ENCODE measurements at regions not wholly inside any gene's neighbourhood (a gene's known extent, or its start where the extent isn't known, plus 50 kb on each side); places are given as distances from the start of the nearest gene placed in this dataset.

DNA sequence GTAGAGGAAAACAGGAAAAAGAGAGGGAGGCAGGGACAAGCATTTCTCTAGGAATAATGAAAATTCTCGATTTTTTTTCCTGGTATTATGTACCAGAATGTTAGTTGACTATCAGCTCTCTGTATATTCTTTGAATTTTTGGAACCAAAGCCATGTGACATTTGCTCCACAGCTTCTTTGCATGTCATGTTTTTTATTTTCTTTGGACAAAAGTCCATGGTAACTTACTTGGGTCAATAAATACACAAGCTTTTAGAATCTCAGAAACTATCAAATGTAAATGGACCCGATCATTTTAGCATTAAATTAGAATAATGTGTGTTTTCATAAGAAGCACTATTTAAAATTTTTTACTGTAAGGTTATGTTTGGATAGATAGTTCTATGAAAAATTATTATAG, 320.5 kb downstream of the ZIC1 start:
- TF ChIP-seq, protein P1, sequence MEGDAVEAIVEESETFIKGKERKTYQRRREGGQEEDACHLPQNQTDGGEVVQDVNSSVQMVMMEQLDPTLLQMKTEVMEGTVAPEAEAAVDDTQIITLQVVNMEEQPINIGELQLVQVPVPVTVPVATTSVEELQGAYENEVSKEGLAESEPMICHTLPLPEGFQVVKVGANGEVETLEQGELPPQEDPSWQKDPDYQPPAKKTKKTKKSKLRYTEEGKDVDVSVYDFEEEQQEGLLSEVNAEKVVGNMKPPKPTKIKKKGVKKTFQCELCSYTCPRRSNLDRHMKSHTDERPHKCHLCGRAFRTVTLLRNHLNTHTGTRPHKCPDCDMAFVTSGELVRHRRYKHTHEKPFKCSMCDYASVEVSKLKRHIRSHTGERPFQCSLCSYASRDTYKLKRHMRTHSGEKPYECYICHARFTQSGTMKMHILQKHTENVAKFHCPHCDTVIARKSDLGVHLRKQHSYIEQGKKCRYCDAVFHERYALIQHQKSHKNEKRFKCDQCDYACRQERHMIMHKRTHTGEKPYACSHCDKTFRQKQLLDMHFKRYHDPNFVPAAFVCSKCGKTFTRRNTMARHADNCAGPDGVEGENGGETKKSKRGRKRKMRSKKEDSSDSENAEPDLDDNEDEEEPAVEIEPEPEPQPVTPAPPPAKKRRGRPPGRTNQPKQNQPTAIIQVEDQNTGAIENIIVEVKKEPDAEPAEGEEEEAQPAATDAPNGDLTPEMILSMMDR (IDR thresholded peaks at IDR 0.05; ENCODE audit: insufficient read depth, low read depth, low read length) = no peak
- no peak for TF ChIP-seq EZH2 (IDR thresholded peaks at IDR 0.05; ENCODE audit: insufficient read depth, low read length)
